HAP-1 (cell line): ENCODE measurements at regions not wholly inside any gene's neighbourhood (a gene's known extent, or its start where the extent isn't known, plus 50 kb on each side); places are given as distances from the start of the nearest gene placed in this dataset.
"Not testable (repeated sequence)": the region's sequence is repeated elsewhere in the genome, so short reads cannot be mapped to it uniquely, and the experiment has no call there.

ENCODE experiments used
- DNase-seq, 2 experiments: peaks; one replicate each; pipeline ENCODE4 v3.0.0-alpha.2; 2016 to 2020; ENCODE audit warnings: low spot score in 2 of 2
- H3K27me3 ChIP-seq: fragments of 250-450 bp; sonication (Bioruptor Pico); 2 replicates; pipeline ENCODE4 v1.5.1; 2020; ENCODE audit warnings: low read depth, mild to moderate bottlenecking, moderate library complexity
- H3K36me3 ChIP-seq: fragments of 250-450 bp; sonication (Bioruptor Pico); replicated peaks from 2 replicates; pipeline ENCODE4 v1.5.1; 2020; ENCODE audit warnings: mild to moderate bottlenecking
- H3K4me1 ChIP-seq: fragments of 250-450 bp; sonication (Bioruptor Pico); 2 replicates; pipeline ENCODE4 v1.5.1; 2020; ENCODE audit warnings: mild to moderate bottlenecking
- H3K4me3 ChIP-seq: fragments of 250-450 bp; sonication (Bioruptor Pico); 2 replicates; pipeline ENCODE4 v1.5.1; 2020; ENCODE audit warnings: mild to moderate bottlenecking, moderate library complexity
- H3K9me3 ChIP-seq: fragments of 250-450 bp; sonication (Bioruptor Pico); 2 replicates; pipeline ENCODE4 v1.5.1; 2020; ENCODE audit warnings: mild to moderate bottlenecking, moderate library complexity
- in situ Hi-C: fragments of 300-500 bp; cut with MboI; formaldehyde crosslinking; loops from 3 replicates; pipeline ENCODE4 v1.14.3; 2020; ENCODE audit warnings: low sequenced_read_pairs, inconsistent platforms, mixed read lengths

- DNase-seq: no peak
- H3K27me3 ChIP-seq: no peaks in the 10 kb centered on the region
- in situ Hi-C loops: no loop called here
- H3K36me3 ChIP-seq: no peaks in the 10 kb centered on the region
- H3K4me3 ChIP-seq: no peak overlapping the region
- no peaks in the 10 kb centered on the region for H3K4me1 ChIP-seq
- H3K9me3 ChIP-seq: no peaks in the 10 kb centered on the region
Measured at GRCh38 chr12:31822761-31823160, 93.9 kb upstream of the AMN1 start.

- Histone ChIP-seq H3K9me3 (no peaks in the 10 kb centered on the region), H3K4me3 (no peak overlapping the region), H3K27me3 (no peaks in the 10 kb centered on the region), H3K4me1 (no peaks in the 10 kb centered on the region), H3K36me3 (no peaks in the 10 kb centered on the region)
- in situ Hi-C loops: no loop called here
- DNase-seq: no peak
Measured at GRCh38 chr12:31821484-31821883, 92.7 kb upstream of the AMN1 start.

GRCh38 chr12:31820832-31821231, 92.0 kb upstream of the AMN1 start:
- Histone ChIP-seq H3K27me3 (no peaks in the 10 kb centered on the region), H3K4me3 (no peak overlapping the region), H3K36me3 (no peaks in the 10 kb centered on the region), H3K9me3 (no peaks in the 10 kb centered on the region), H3K4me1 (no peaks in the 10 kb centered on the region)
- no peak for DNase-seq
- in situ Hi-C loops: no loop called here

- Histone ChIP-seq H3K4me3 (no peak overlapping the region), H3K4me1 (no peaks in the 10 kb centered on the region), H3K36me3 (no peaks in the 10 kb centered on the region), H3K9me3 (no peaks in the 10 kb centered on the region), H3K27me3 (no peaks in the 10 kb centered on the region)
- in situ Hi-C loops: no loop called here
- no peak for DNase-seq
Measured at GRCh38 chr12:31819427-31819826, 90.6 kb upstream of the AMN1 start.

- DNase-seq: no peak
- Histone ChIP-seq H3K36me3 (no peaks in the 10 kb centered on the region), H3K27me3 (no peaks in the 10 kb centered on the region), H3K9me3 (no peaks in the 10 kb centered on the region), H3K4me3 (no peak overlapping the region), H3K4me1 (no peaks in the 10 kb centered on the region)
- in situ Hi-C loops: no loop called here
Measured at GRCh38 chr12:31818623-31819268, 89.9 kb upstream of the AMN1 start.

- DNase-seq: no peak
- Histone ChIP-seq H3K4me1 (no peaks in the 10 kb centered on the region), H3K36me3 (no peaks in the 10 kb centered on the region), H3K4me3 (no peak overlapping the region), H3K9me3 (no peaks in the 10 kb centered on the region), H3K27me3 (no peaks in the 10 kb centered on the region)
- in situ Hi-C loops: no loop called here
Measured at GRCh38 chr12:31817120-31817519, 88.3 kb upstream of the AMN1 start.

GRCh38 chr12:31815096-31815495, 86.3 kb upstream of the AMN1 start:
- Histone ChIP-seq H3K4me3 (no peak overlapping the region), H3K27me3 (no peaks in the 10 kb centered on the region), H3K36me3 (no peaks in the 10 kb centered on the region), H3K4me1 (no peaks in the 10 kb centered on the region), H3K9me3 (no peaks in the 10 kb centered on the region)
- in situ Hi-C loops: no loop called here
- no peak for DNase-seq

GRCh38 chr12:31813305-31813704, 84.5 kb upstream of the AMN1 start:
- in situ Hi-C loops: no loop called here
- no peak for DNase-seq
- no peaks in the 10 kb centered on the region for H3K36me3 ChIP-seq
- H3K27me3 ChIP-seq: no peaks in the 10 kb centered on the region
- no peaks in the 10 kb centered on the region for H3K9me3 ChIP-seq
- H3K4me1 ChIP-seq: no peaks in the 10 kb centered on the region
- H3K4me3 ChIP-seq: no peak overlapping the region

- in situ Hi-C loops: no loop called here
- Histone ChIP-seq H3K36me3 (no peaks in the 10 kb centered on the region), H3K9me3 (no peaks in the 10 kb centered on the region), H3K4me1 (no peaks in the 10 kb centered on the region), H3K4me3 (no peak overlapping the region), H3K27me3 (no peaks in the 10 kb centered on the region)
- DNase-seq: no peak
Measured at GRCh38 chr12:31807773-31808097, 78.9 kb upstream of the AMN1 start.

GRCh38 chr12:31807081-31807772, 78.4 kb upstream of the AMN1 start:
- H3K36me3 ChIP-seq, in situ Hi-C loops, H3K4me3 ChIP-seq, H3K4me1 ChIP-seq, DNase-seq, H3K9me3 ChIP-seq, H3K27me3 ChIP-seq: not testable (repeated sequence)

- H3K27me3 ChIP-seq, in situ Hi-C loops, H3K36me3 ChIP-seq, H3K9me3 ChIP-seq, H3K4me1 ChIP-seq, DNase-seq, H3K4me3 ChIP-seq: not testable (repeated sequence)
Measured at GRCh38 chr12:31805681-31806080, 76.9 kb upstream of the AMN1 start.

- H3K4me3 ChIP-seq, H3K27me3 ChIP-seq, H3K36me3 ChIP-seq, in situ Hi-C loops, H3K4me1 ChIP-seq, DNase-seq, H3K9me3 ChIP-seq: not testable (repeated sequence)
Measured at GRCh38 chr12:31804707-31805106, 75.9 kb upstream of the AMN1 start.

GRCh38 chr12:31804185-31804504, 75.3 kb upstream of the AMN1 start:
- no peak overlapping the region for H3K4me3 ChIP-seq
- in situ Hi-C loops: no loop called here
- H3K9me3 ChIP-seq: no peaks in the 10 kb centered on the region
- DNase-seq: no peak
- H3K27me3 ChIP-seq: no peaks in the 10 kb centered on the region
- no peaks in the 10 kb centered on the region for H3K36me3 ChIP-seq
- no peaks in the 10 kb centered on the region for H3K4me1 ChIP-seq

GRCh38 chr12:31803306-31804184, 74.7 kb upstream of the AMN1 start:
- Histone ChIP-seq H3K36me3 (no peaks in the 10 kb centered on the region), H3K4me1 (no peaks in the 10 kb centered on the region), H3K27me3 (no peaks in the 10 kb centered on the region), H3K4me3 (no peak overlapping the region), H3K9me3 (no peaks in the 10 kb centered on the region)
- no peak for DNase-seq
- in situ Hi-C loops: no loop called here
